Epithelial cell of esophagus (primary cell): ENCODE measurements at regions not wholly inside any gene's neighbourhood (a gene's known extent, or its start where the extent isn't known, plus 50 kb on each side); places are given as distances from the start of the nearest gene placed in this dataset.
"Not testable (repeated sequence)": the region's sequence is repeated elsewhere in the genome, so short reads cannot be mapped to it uniquely, and the experiment has no call there.

Experiments used
- DNase-seq: peaks from one replicate; pipeline ENCODE4 v3.0.0; 2010; ENCODE audit warnings: low read depth
- H3K4me3 ChIP-seq: 2 replicates; pipeline ENCODE4 v1.5.1; 2011; ENCODE audit warnings: mild to moderate bottlenecking, low read length, control low read depth
- TF ChIP-seq, protein P1 (sequence below): IDR thresholded peaks from 2 replicates; pipeline ENCODE4 v1.5.1; 2011; ENCODE audit warnings: low read depth, mild to moderate bottlenecking, low read length, control low read depth, inconsistent platforms; ENCODE audit not compliant: insufficient read depth; ENCODE audit errors: missing control alignments

DNA sequence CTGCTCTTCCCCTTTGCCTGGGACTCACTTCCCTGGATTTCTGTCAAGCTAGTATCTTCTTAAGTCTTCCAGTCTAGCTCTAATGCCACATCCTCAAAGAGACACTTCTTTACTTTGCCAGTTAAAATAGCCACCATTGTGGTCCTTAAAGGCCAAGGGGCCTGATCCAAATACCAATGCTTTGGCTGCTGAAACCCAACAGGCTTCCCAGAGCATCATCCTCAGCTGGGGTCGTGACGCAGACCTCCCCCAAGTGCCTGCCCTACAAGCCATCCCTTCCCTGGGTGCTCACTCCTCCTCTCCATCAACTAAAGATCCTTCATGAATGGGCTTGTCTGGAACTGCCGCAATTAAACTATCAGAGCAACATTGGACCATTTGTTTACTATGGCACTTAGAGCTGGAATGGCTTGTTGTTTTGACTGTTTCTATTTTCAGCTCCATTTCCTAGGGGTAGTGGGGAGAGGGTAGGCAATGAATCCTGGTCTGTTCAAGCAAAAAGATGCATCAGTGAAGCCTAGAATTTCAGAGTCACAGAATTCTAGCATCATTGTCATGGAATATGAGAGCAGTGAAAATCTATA lies 79.6 kb upstream of the SIRPA start:
- no peak for DNase-seq
- H3K4me3 ChIP-seq: no peak overlapping the region
- TF ChIP-seq, protein P1, sequence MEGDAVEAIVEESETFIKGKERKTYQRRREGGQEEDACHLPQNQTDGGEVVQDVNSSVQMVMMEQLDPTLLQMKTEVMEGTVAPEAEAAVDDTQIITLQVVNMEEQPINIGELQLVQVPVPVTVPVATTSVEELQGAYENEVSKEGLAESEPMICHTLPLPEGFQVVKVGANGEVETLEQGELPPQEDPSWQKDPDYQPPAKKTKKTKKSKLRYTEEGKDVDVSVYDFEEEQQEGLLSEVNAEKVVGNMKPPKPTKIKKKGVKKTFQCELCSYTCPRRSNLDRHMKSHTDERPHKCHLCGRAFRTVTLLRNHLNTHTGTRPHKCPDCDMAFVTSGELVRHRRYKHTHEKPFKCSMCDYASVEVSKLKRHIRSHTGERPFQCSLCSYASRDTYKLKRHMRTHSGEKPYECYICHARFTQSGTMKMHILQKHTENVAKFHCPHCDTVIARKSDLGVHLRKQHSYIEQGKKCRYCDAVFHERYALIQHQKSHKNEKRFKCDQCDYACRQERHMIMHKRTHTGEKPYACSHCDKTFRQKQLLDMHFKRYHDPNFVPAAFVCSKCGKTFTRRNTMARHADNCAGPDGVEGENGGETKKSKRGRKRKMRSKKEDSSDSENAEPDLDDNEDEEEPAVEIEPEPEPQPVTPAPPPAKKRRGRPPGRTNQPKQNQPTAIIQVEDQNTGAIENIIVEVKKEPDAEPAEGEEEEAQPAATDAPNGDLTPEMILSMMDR: no peak

GRCh38 chr20:1814861-1815260 lies 80.3 kb upstream of the SIRPA start:
- H3K4me3 ChIP-seq, DNase-seq: not testable (repeated sequence)

- TF ChIP-seq, protein P1: no peak
- no peak for DNase-seq
- H3K4me3 ChIP-seq: no peak overlapping the region
Measured at GRCh38 chr20:1813674-1814635, 81.3 kb upstream of the SIRPA start.

- no peak overlapping the region for H3K4me3 ChIP-seq
- DNase-seq: peak; percentile 47
- TF ChIP-seq, protein P1: no peak
Measured at GRCh38 chr20:1813101-1813529, 82.1 kb upstream of the SIRPA start.

GRCh38 chr20:1811621-1812498 lies 83.3 kb upstream of the SIRPA start:
- no peak overlapping the region for H3K4me3 ChIP-seq
- no peak for DNase-seq
- TF ChIP-seq, protein P1: no peak

- DNase-seq: no peak
- TF ChIP-seq, protein P1: no peak
- H3K4me3 ChIP-seq: no peak overlapping the region
Measured at GRCh38 chr20:1810926-1811620, 84.1 kb upstream of the SIRPA start.

DNA sequence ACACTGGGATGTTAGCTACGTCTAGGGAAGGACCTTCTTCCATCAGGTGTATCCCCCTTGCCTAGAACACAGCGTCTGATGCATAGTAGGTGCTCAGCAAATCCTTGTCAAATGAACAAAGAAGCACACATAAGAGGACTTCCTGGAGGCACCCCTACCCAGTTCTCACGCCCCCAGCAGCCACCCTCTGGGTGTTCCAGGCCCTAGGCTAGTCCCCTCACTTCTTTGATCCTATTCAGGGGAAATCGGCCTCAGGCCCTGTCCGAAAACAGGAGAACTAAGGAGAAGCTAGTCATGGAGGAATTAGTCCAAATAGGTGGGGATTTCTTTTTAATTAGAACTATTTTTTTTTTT lies 84.7 kb upstream of the SIRPA start:
- H3K4me3 ChIP-seq: no peak overlapping the region
- DNase-seq: no peak
- TF ChIP-seq, protein P1: no peak
